Loucy (cell line): ENCODE measurements at regions not wholly inside any gene's neighbourhood (a gene's known extent, or its start where the extent isn't known, plus 50 kb on each side); places are given as distances from the start of the nearest gene placed in this dataset.

Source experiments
- CTCF ChIP-seq: fragments of 200-600 bp; sonication (generic); conservative IDR thresholded peaks from 2 replicates; pipeline ENCODE4 v1.5.1; 2014; ENCODE audit warnings: mild to moderate bottlenecking, antibody characterized with exemption, low read length
- EZH2phosphoT487 ChIP-seq: fragments of 200-600 bp; IDR thresholded peaks from 2 replicates; pipeline ENCODE4 v1.6.1; 2018; ENCODE audit warnings: antibody characterized with exemption, mild to moderate bottlenecking, moderate library complexity, borderline replicate concordance

DNA sequence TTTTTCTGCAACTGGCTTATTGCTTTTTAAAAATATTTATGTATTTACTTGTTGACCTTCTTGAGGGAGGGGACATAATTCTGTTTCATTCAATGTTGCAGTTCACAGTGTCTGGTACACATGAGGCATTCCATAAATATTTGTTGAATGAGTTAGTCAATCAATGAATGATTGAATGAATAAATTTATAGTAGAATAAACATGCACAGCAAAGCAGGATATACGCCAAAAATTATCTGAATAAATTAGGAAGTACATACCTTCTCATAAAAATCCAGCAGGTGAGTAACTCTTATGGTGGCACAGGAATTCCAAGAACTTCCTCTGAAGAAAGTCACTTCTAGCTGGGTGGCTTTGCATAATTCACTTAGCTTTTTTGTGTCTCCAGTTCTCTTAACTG is 469.4 kb upstream of the ATP11B start:
- TF ChIP-seq CTCF (no peak), EZH2phosphoT487 (no peak)
